ENCODE measurements at regions not wholly inside any gene's neighbourhood (a gene's known extent, or its start where the extent isn't known, plus 50 kb on each side); places are given as distances from the start of the nearest gene placed in this dataset.
"Not testable (repeated sequence)": the region's sequence is repeated elsewhere in the genome, so short reads cannot be mapped to it uniquely, and the experiment has no call there.

GRCh38 chr3:31327826-31328357 is 204.8 kb upstream of the STT3B start:
- not testable (repeated sequence) for TF ChIP-seq CTCF (conservative IDR thresholded peaks at IDR 0.05; ENCODE audit: low read length); EZH2phosphoT487 (IDR thresholded peaks at IDR 0.05; ENCODE audit: borderline replicate concordance)

Measured in Loucy (cell line).